NCI-H748 (cell line): ENCODE measurements at regions not wholly inside any gene's neighbourhood (a gene's known extent, or its start where the extent isn't known, plus 50 kb on each side); places are given as distances from the start of the nearest gene placed in this dataset.
"Not testable (repeated sequence)": the region's sequence is repeated elsewhere in the genome, so short reads cannot be mapped to it uniquely, and the experiment has no call there.

ENCODE experiments used
- DNase-seq: peaks from one replicate; lab custom pipeline; 2025; ENCODE audit not compliant: unreplicated experiment; lab: John Stamatoyannopoulos, UW

GRCh38 chrX:79026742-79027141 is 81.6 kb downstream of the P2RY10 start:
- not testable (repeated sequence) for DNase-seq

GRCh38 chrX:79035421-79035820 is 90.2 kb downstream of the P2RY10 start:
- DNase-seq = no peak

GRCh38 chrX:79036157-79036880 is 91.1 kb downstream of the P2RY10 start:
- DNase-seq = peak; percentile 4

GRCh38 chrX:79065696-79066095 is 78.8 kb upstream of the GPR174 start:
- DNase-seq = no peak

- DNase-seq = no peak
These were observed 66.4 kb upstream of the GPR174 start for GRCh38 chrX:79078114-79078513.

GRCh38 chrX:79079477-79079876 is 65.0 kb upstream of the GPR174 start:
- no peak for DNase-seq

- DNase-seq = no peak
These were observed 64.3 kb upstream of the GPR174 start for GRCh38 chrX:79080141-79080540.

- peak; percentile 47 for DNase-seq
These were observed 62.5 kb upstream of the GPR174 start for GRCh38 chrX:79081895-79082512.

GRCh38 chrX:79082899-79083298 is 61.6 kb upstream of the GPR174 start:
- peak; percentile 25 for DNase-seq

- DNase-seq = no peak
These were observed 59.6 kb upstream of the GPR174 start for GRCh38 chrX:79084923-79085322.

- DNase-seq = no peak
These were observed 54.4 kb upstream of the GPR174 start for GRCh38 chrX:79089896-79090584.

- DNase-seq = no peak
These were observed 50.2 kb upstream of the GPR174 start for GRCh38 chrX:79094075-79094832.
